ENCODE measurements at regions not wholly inside any gene's neighbourhood (a gene's known extent, or its start where the extent isn't known, plus 50 kb on each side); places are given as distances from the start of the nearest gene placed in this dataset.

- Histone ChIP-seq H3K36me3 (ENCODE audit: control insufficient read depth, low read depth, low read length) (no peaks in the 10 kb centered on the region), H3K4me1 (ENCODE audit: control insufficient read depth, low read depth, low read length) (peaks cover 37% of the 10 kb centered on the region), H3K4me3 (ENCODE audit: low read length) (no peak overlapping the region), H3K9ac (ENCODE audit: low read length) (no peak overlapping the region), H3K9me3 (ENCODE audit: control insufficient read depth, low read depth, low read length) (no peaks in the 10 kb centered on the region), H3K27me3 (ENCODE audit: control insufficient read depth, insufficient read depth, low read length) (no peaks in the 10 kb centered on the region), H3K27ac (ENCODE audit: low read length) (no peak overlapping the region)
Observed at GRCh38 chr6:14826456-14826855, 419.4 kb upstream of the JARID2 start.

- H3K4me3 ChIP-seq (ENCODE audit: low read length): no peak overlapping the region
- H3K9me3 ChIP-seq (ENCODE audit: control insufficient read depth, low read depth, low read length): no peaks in the 10 kb centered on the region
- H3K36me3 ChIP-seq (ENCODE audit: control insufficient read depth, low read depth, low read length): no peaks in the 10 kb centered on the region
- H3K27ac ChIP-seq (ENCODE audit: low read length): no peak overlapping the region
- H3K27me3 ChIP-seq (ENCODE audit: control insufficient read depth, insufficient read depth, low read length): no peaks in the 10 kb centered on the region
- H3K9ac ChIP-seq (ENCODE audit: low read length): no peak overlapping the region
- H3K4me1 ChIP-seq (ENCODE audit: control insufficient read depth, low read depth, low read length): peaks cover 46% of the 10 kb centered on the region
Observed at GRCh38 chr6:14827354-14827753, 418.5 kb upstream of the JARID2 start.

- Histone ChIP-seq H3K9me3 (ENCODE audit: control insufficient read depth, low read depth, low read length) (no peaks in the 10 kb centered on the region), H3K27me3 (ENCODE audit: control insufficient read depth, insufficient read depth, low read length) (no peaks in the 10 kb centered on the region), H3K4me3 (ENCODE audit: low read length) (no peak overlapping the region), H3K36me3 (ENCODE audit: control insufficient read depth, low read depth, low read length) (no peaks in the 10 kb centered on the region), H3K9ac (ENCODE audit: low read length) (no peak overlapping the region), H3K4me1 (ENCODE audit: control insufficient read depth, low read depth, low read length) (peaks cover 47% of the 10 kb centered on the region), H3K27ac (ENCODE audit: low read length) (no peak overlapping the region)
Observed at GRCh38 chr6:14828201-14828611, 417.7 kb upstream of the JARID2 start.

- H3K36me3 ChIP-seq (ENCODE audit: control insufficient read depth, low read depth, low read length): no peaks in the 10 kb centered on the region
- H3K27me3 ChIP-seq (ENCODE audit: control insufficient read depth, insufficient read depth, low read length): no peaks in the 10 kb centered on the region
- H3K4me1 ChIP-seq (ENCODE audit: control insufficient read depth, low read depth, low read length): peaks cover 28% of the 10 kb centered on the region
- H3K27ac ChIP-seq (ENCODE audit: low read length): no peak overlapping the region
- H3K9me3 ChIP-seq (ENCODE audit: control insufficient read depth, low read depth, low read length): no peaks in the 10 kb centered on the region
- H3K9ac ChIP-seq (ENCODE audit: low read length): no peak overlapping the region
- H3K4me3 ChIP-seq (ENCODE audit: low read length): no peak overlapping the region
Observed at GRCh38 chr6:14831070-14831469, 414.8 kb upstream of the JARID2 start.

GRCh38 chr6:14831937-14832336, 413.9 kb upstream of the JARID2 start:
- H3K4me3 ChIP-seq (ENCODE audit: low read length): peak overlapping the region; percentile 31
- no peak overlapping the region for H3K9ac ChIP-seq (ENCODE audit: low read length)
- no peak overlapping the region for H3K27ac ChIP-seq (ENCODE audit: low read length)
- H3K4me1 ChIP-seq (ENCODE audit: control insufficient read depth, low read depth, low read length): peaks cover 28% of the 10 kb centered on the region
- H3K9me3 ChIP-seq (ENCODE audit: control insufficient read depth, low read depth, low read length): no peaks in the 10 kb centered on the region
- H3K36me3 ChIP-seq (ENCODE audit: control insufficient read depth, low read depth, low read length): no peaks in the 10 kb centered on the region
- H3K27me3 ChIP-seq (ENCODE audit: control insufficient read depth, insufficient read depth, low read length): no peaks in the 10 kb centered on the region

- no peaks in the 10 kb centered on the region for H3K36me3 ChIP-seq (ENCODE audit: control insufficient read depth, low read depth, low read length)
- H3K27ac ChIP-seq (ENCODE audit: low read length): no peak overlapping the region
- no peaks in the 10 kb centered on the region for H3K27me3 ChIP-seq (ENCODE audit: control insufficient read depth, insufficient read depth, low read length)
- no peaks in the 10 kb centered on the region for H3K9me3 ChIP-seq (ENCODE audit: control insufficient read depth, low read depth, low read length)
- H3K9ac ChIP-seq (ENCODE audit: low read length): no peak overlapping the region
- H3K4me3 ChIP-seq (ENCODE audit: low read length): peak overlapping the region; percentile 31
- H3K4me1 ChIP-seq (ENCODE audit: control insufficient read depth, low read depth, low read length): peaks cover 28% of the 10 kb centered on the region
Observed at GRCh38 chr6:14832427-14832826, 413.4 kb upstream of the JARID2 start.

GRCh38 chr6:14834851-14835530, 410.9 kb upstream of the JARID2 start:
- Histone ChIP-seq H3K36me3 (ENCODE audit: control insufficient read depth, low read depth, low read length) (no peaks in the 10 kb centered on the region), H3K9ac (ENCODE audit: low read length) (no peak overlapping the region), H3K27ac (ENCODE audit: low read length) (no peak overlapping the region), H3K4me3 (ENCODE audit: low read length) (no peak overlapping the region), H3K9me3 (ENCODE audit: control insufficient read depth, low read depth, low read length) (no peaks in the 10 kb centered on the region), H3K27me3 (ENCODE audit: control insufficient read depth, insufficient read depth, low read length) (no peaks in the 10 kb centered on the region), H3K4me1 (ENCODE audit: control insufficient read depth, low read depth, low read length) (peaks cover 22% of the 10 kb centered on the region)

GRCh38 chr6:14837435-14837834, 408.4 kb upstream of the JARID2 start:
- no peaks in the 10 kb centered on the region for H3K36me3 ChIP-seq (ENCODE audit: control insufficient read depth, low read depth, low read length)
- no peak overlapping the region for H3K4me3 ChIP-seq (ENCODE audit: low read length)
- H3K27me3 ChIP-seq (ENCODE audit: control insufficient read depth, insufficient read depth, low read length): no peaks in the 10 kb centered on the region
- H3K9ac ChIP-seq (ENCODE audit: low read length): no peak overlapping the region
- no peak overlapping the region for H3K27ac ChIP-seq (ENCODE audit: low read length)
- peaks cover 3% of the 10 kb centered on the region for H3K4me1 ChIP-seq (ENCODE audit: control insufficient read depth, low read depth, low read length)
- H3K9me3 ChIP-seq (ENCODE audit: control insufficient read depth, low read depth, low read length): no peaks in the 10 kb centered on the region

GRCh38 chr6:14838133-14838583, 407.7 kb upstream of the JARID2 start:
- H3K9me3 ChIP-seq (ENCODE audit: control insufficient read depth, low read depth, low read length): no peaks in the 10 kb centered on the region
- H3K4me1 ChIP-seq (ENCODE audit: control insufficient read depth, low read depth, low read length): peaks cover 2% of the 10 kb centered on the region
- no peak overlapping the region for H3K27ac ChIP-seq (ENCODE audit: low read length)
- no peak overlapping the region for H3K9ac ChIP-seq (ENCODE audit: low read length)
- no peaks in the 10 kb centered on the region for H3K27me3 ChIP-seq (ENCODE audit: control insufficient read depth, insufficient read depth, low read length)
- H3K4me3 ChIP-seq (ENCODE audit: low read length): no peak overlapping the region
- H3K36me3 ChIP-seq (ENCODE audit: control insufficient read depth, low read depth, low read length): no peaks in the 10 kb centered on the region

GRCh38 chr6:14841901-14842421, 403.9 kb upstream of the JARID2 start:
- H3K4me1 ChIP-seq (ENCODE audit: control insufficient read depth, low read depth, low read length): peaks cover 2% of the 10 kb centered on the region
- H3K27me3 ChIP-seq (ENCODE audit: control insufficient read depth, insufficient read depth, low read length): no peaks in the 10 kb centered on the region
- H3K9me3 ChIP-seq (ENCODE audit: control insufficient read depth, low read depth, low read length): no peaks in the 10 kb centered on the region
- H3K36me3 ChIP-seq (ENCODE audit: control insufficient read depth, low read depth, low read length): no peaks in the 10 kb centered on the region
- no peak overlapping the region for H3K4me3 ChIP-seq (ENCODE audit: low read length)
- no peak overlapping the region for H3K27ac ChIP-seq (ENCODE audit: low read length)
- H3K9ac ChIP-seq (ENCODE audit: low read length): no peak overlapping the region

GRCh38 chr6:14844411-14844810, 401.5 kb upstream of the JARID2 start:
- no peak overlapping the region for H3K27ac ChIP-seq (ENCODE audit: low read length)
- H3K27me3 ChIP-seq (ENCODE audit: control insufficient read depth, insufficient read depth, low read length): no peaks in the 10 kb centered on the region
- H3K9ac ChIP-seq (ENCODE audit: low read length): no peak overlapping the region
- H3K36me3 ChIP-seq (ENCODE audit: control insufficient read depth, low read depth, low read length): no peaks in the 10 kb centered on the region
- peaks cover 7% of the 10 kb centered on the region for H3K4me1 ChIP-seq (ENCODE audit: control insufficient read depth, low read depth, low read length)
- H3K9me3 ChIP-seq (ENCODE audit: control insufficient read depth, low read depth, low read length): no peaks in the 10 kb centered on the region
- H3K4me3 ChIP-seq (ENCODE audit: low read length): no peak overlapping the region

GRCh38 chr6:14848019-14848418, 397.9 kb upstream of the JARID2 start:
- Histone ChIP-seq H3K4me3 (ENCODE audit: low read length) (no peak overlapping the region), H3K36me3 (ENCODE audit: control insufficient read depth, low read depth, low read length) (no peaks in the 10 kb centered on the region), H3K27ac (ENCODE audit: low read length) (no peak overlapping the region), H3K9me3 (ENCODE audit: control insufficient read depth, low read depth, low read length) (no peaks in the 10 kb centered on the region), H3K4me1 (ENCODE audit: control insufficient read depth, low read depth, low read length) (peaks cover 13% of the 10 kb centered on the region), H3K9ac (ENCODE audit: low read length) (no peak overlapping the region), H3K27me3 (ENCODE audit: control insufficient read depth, insufficient read depth, low read length) (no peaks in the 10 kb centered on the region)

Measured in iPS-18a (cell line).